HepG2 (cell line): ENCODE measurements at regions not wholly inside any gene's neighbourhood (a gene's known extent, or its start where the extent isn't known, plus 50 kb on each side); places are given as distances from the start of the nearest gene placed in this dataset.

Experiments used
- ATAC-seq: fragments of 200-7000 bp; cut with Tn5 transposase; 3 replicates; pipeline ENCODE4 v1.9.1; 2020; ENCODE audit warnings: mild to moderate bottlenecking, moderate library complexity
- BruUV-seq: library from RNA; stranded (reverse); fragments of 400-500 nt; replicated peaks from 2 replicates; lab custom pipeline; 2021; lab: Mats Ljungman, UMichigan
- CTCF ChIA-PET: fragments of 300-600 bp; formaldehyde crosslinking; extraction: SDS; loops from one replicate; lab custom pipeline; 2021; ENCODE audit warnings: low total read pairs, inconsistent platforms, low intra/inter-chr PET ratio; lab: Yijun Ruan, JAX
- POLR2A ChIA-PET: fragments of 350-600 bp; sonication (Branson Sonifier 250); formaldehyde crosslinking; loops from one replicate; lab custom pipeline; 2020; ENCODE audit warnings: antibody characterized with exemption, inconsistent platforms; lab: Yijun Ruan, JAX
- DNase-seq: peaks from one replicate; pipeline ENCODE4 v3.0.0-alpha.2; 2015; ENCODE audit warnings: low spot score
- FAIRE-seq: peaks from 3 replicates; lab custom pipeline; 2011; peaks lifted over from hg19 to GRCh38; lab: Jason Lieb, UNC
- H2AFZ ChIP-seq: one replicate; pipeline ENCODE4 v1.6.1; 2011; ENCODE audit warnings: low read length, inconsistent platforms
- H3K27ac ChIP-seq: fragments of 300-600 bp; 3 replicates; pipeline ENCODE4 v1.8.0; 2011; ENCODE audit warnings: mixed run types, mild to moderate bottlenecking, mixed read lengths, low read length, inconsistent platforms; ENCODE audit not compliant: insufficient read depth; ENCODE audit errors: extremely low read length
- H3K27me3 ChIP-seq, 2 experiments: fragments of 200-600 bp in 1 of 2; 2 replicates in 1 of 2; 3 replicates in 1 of 2; pipeline versions ENCODE4 v1.6.0 to v1.8.0; 2011; ENCODE audit warnings: low read length in 2 of 2, mild to moderate bottlenecking in 2 of 2, moderate library complexity in 2 of 2, inconsistent platforms in 1 of 2; ENCODE audit not compliant: insufficient read depth in 2 of 2, control insufficient read depth in 1 of 2
- H3K36me3 ChIP-seq, 2 experiments: fragments of 200-600 bp in 1 of 2; replicated peaks in 1 of 2; 2 replicates in 1 of 2; 3 replicates in 1 of 2; pipeline versions ENCODE4 v1.5.1 to v1.8.0; 2011; ENCODE audit warnings: low read length in 2 of 2, inconsistent platforms in 1 of 2; ENCODE audit not compliant: insufficient read depth in 2 of 2, control insufficient read depth in 1 of 2
- H3K4me1 ChIP-seq: 2 replicates; pipeline ENCODE4 v1.5.1; 2012; ENCODE audit warnings: low read length, inconsistent platforms; ENCODE audit not compliant: insufficient read depth
- H3K4me2 ChIP-seq: 2 replicates; pipeline ENCODE4 v1.6.0; 2011; ENCODE audit warnings: low read depth, low read length, inconsistent platforms
- H3K4me3 ChIP-seq, 3 experiments: fragments of 200-600 bp in 1 of 3; sonication (generic), shearing (Covaris generic) in 1 of 3; replicated peaks in 1 of 3; 2 replicates each; pipeline ENCODE4 v1.5.1; 2011 to 2016; ENCODE audit warnings: low read length in 3 of 3, inconsistent platforms in 2 of 3, low read depth in 2 of 3, mild to moderate bottlenecking in 2 of 3, control low read depth in 1 of 3, mixed read lengths in 1 of 3; ENCODE audit not compliant: insufficient read depth in 1 of 3
- H3K79me2 ChIP-seq: one replicate; pipeline ENCODE4 v1.6.1; 2011; ENCODE audit warnings: low read length, inconsistent platforms; ENCODE audit not compliant: insufficient read depth
- H3K9ac ChIP-seq: 2 replicates; pipeline ENCODE4 v1.6.0; 2011; ENCODE audit warnings: mild to moderate bottlenecking, low read depth, low read length, inconsistent platforms; ENCODE audit not compliant: insufficient read depth
- H3K9me3 ChIP-seq: 2 replicates; pipeline ENCODE4 v1.5.1; 2012; ENCODE audit warnings: mild to moderate bottlenecking, low read length
- H4K20me1 ChIP-seq: 2 replicates; pipeline ENCODE4 v1.6.0; 2011; ENCODE audit warnings: inconsistent platforms, mild to moderate bottlenecking, low read length, moderate library complexity; ENCODE audit not compliant: insufficient read depth
- ATF3 ChIP-seq: sonication (generic); formaldehyde crosslinking; IDR thresholded peaks from 2 replicates; pipeline ENCODE4 v1.4.0; 2020; ENCODE audit warnings: missing genetic modification reagents
- DPF2 ChIP-seq: sonication (generic); formaldehyde crosslinking; IDR thresholded peaks from 2 replicates; pipeline ENCODE4 v1.4.0; 2020; ENCODE audit warnings: mild to moderate bottlenecking, low read depth, missing genetic modification reagents, borderline replicate concordance
- MXI1 ChIP-seq: IDR thresholded peaks from 3 replicates; pipeline ENCODE4 v1.6.1; 2012; ENCODE audit warnings: low read depth, low read length, inconsistent platforms, borderline replicate concordance
- MYPOP ChIP-seq: sonication (generic); formaldehyde crosslinking; IDR thresholded peaks from 2 replicates; pipeline ENCODE4 v1.8.1; 2023; ENCODE audit warnings: mild to moderate bottlenecking, moderate library complexity, missing genetic modification reagents
- NR2F6 ChIP-seq, 2 experiments: IDR thresholded peaks; 2 replicates each; pipeline ENCODE4 v1.6.1; 2016; ENCODE audit warnings: antibody characterized with exemption in 1 of 2, mild to moderate bottlenecking in 1 of 2
- PAX8 ChIP-seq: sonication (generic); formaldehyde crosslinking; IDR thresholded peaks from 2 replicates; pipeline ENCODE4 v1.8.0; 2022; ENCODE audit warnings: mild to moderate bottlenecking, missing genetic modification reagents, borderline replicate concordance
- PRPF4 ChIP-seq: fragments of 200-400 bp; formaldehyde crosslinking; IDR thresholded peaks from 2 replicates; pipeline ENCODE4 v1.6.1; 2016; ENCODE audit warnings: low read length, low read depth; ENCODE audit not compliant: poor library complexity, severe bottlenecking
- TOE1 ChIP-seq: sonication (generic); formaldehyde crosslinking; IDR thresholded peaks from 2 replicates; pipeline ENCODE4 v1.4.0; 2020; ENCODE audit warnings: mild to moderate bottlenecking, missing genetic modification reagents
- ZBTB34 ChIP-seq: sonication (generic); formaldehyde crosslinking; IDR thresholded peaks from 2 replicates; pipeline ENCODE4 v1.8.0; 2022; ENCODE audit warnings: mild to moderate bottlenecking, missing genetic modification reagents
- ZBTB42 ChIP-seq: sonication (generic); formaldehyde crosslinking; IDR thresholded peaks from 2 replicates; pipeline ENCODE4 v1.5.0; 2020; ENCODE audit warnings: mild to moderate bottlenecking, missing genetic modification reagents
- ZNF7 ChIP-seq: IDR thresholded peaks from 2 replicates; pipeline ENCODE4 v1.6.1; 2016; ENCODE audit warnings: missing biosample characterization, missing genetic modification reagents
- ZNF83 ChIP-seq: sonication (generic); formaldehyde crosslinking; IDR thresholded peaks from 2 replicates; pipeline ENCODE4 v1.4.0; 2020; ENCODE audit warnings: missing genetic modification reagents, mild to moderate bottlenecking, borderline replicate concordance
- ZSCAN29 ChIP-seq: sonication (generic); formaldehyde crosslinking; conservative IDR thresholded peaks from 2 replicates; pipeline ENCODE4 v1.4.0; 2020; ENCODE audit warnings: mild to moderate bottlenecking, missing genetic modification reagents
- WGBS: methylation state at CpG from one replicate; pipeline ENCODE4 v1.1.6; 2017; ENCODE audit warnings: low lambda C conversion rate; 5-methylcytosine and 5-hydroxymethylcytosine counted together
- in situ Hi-C: cut with HindIII; loops from 2 replicates; pipeline ENCODE4 v1.10.0; 2017; ENCODE audit warnings: low pct_unique_long_range_greater_than_20kb; ENCODE audit not compliant: extremely low pct_ligation_motif_present
- intact Hi-C: fragments of 100-400 bp; cut with micrococcal nuclease; formaldehyde crosslinking; loops from one replicate; pipeline ENCODE4 v1.10.0; 2022; ENCODE audit not compliant: unreplicated experiment

GRCh38 chr18:24964216-24964615 is 387.8 kb downstream of the ZNF521 start:
- FAIRE-seq, result no peak
- H3K27ac ChIP-seq, result no peak overlapping the region
- no peaks in the 10 kb centered on the region for H4K20me1 ChIP-seq
- no peak for ATAC-seq
- H3K4me3 ChIP-seq, result no peak overlapping the region
- TF ChIP-seq ATF3 (CRISPR knock-in tag) (no peak), ZBTB34 (CRISPR knock-in tag) (no peak), TOE1 (CRISPR knock-in tag) (no peak), DPF2 (CRISPR knock-in tag) (no peak), NR2F6 (IDR thresholded peaks at IDR 0.05) (no peak), NR2F6 (CRISPR knock-in tag; IDR thresholded peaks at IDR 0.05) (no peak), ZNF7 (CRISPR knock-in tag) (no peak), PAX8 (no peak), ZSCAN29 (no peak), PRPF4 (no peak), ZNF83 (CRISPR knock-in tag) (no peak), ZBTB42 (CRISPR knock-in tag) (no peak), MXI1 (no peak), MYPOP (no peak)
- H3K4me1 ChIP-seq, result no peaks in the 10 kb centered on the region
- H3K27me3 ChIP-seq, result no peaks in the 10 kb centered on the region
- H3K79me2 ChIP-seq, result no peaks in the 10 kb centered on the region
- BruUV-seq, result no TSS peak
- DNase-seq, result no peak
- H3K9ac ChIP-seq, result no peak overlapping the region
- intact Hi-C loops, result no loop called here
- ChIA-PET POLR2A (no interaction called here), CTCF (no interaction called here)
- H3K4me2 ChIP-seq, result no peak overlapping the region
- H3K36me3 ChIP-seq, result no peaks in the 10 kb centered on the region
- in situ Hi-C loops, result no loop called here
- H3K9me3 ChIP-seq, result no peaks in the 10 kb centered on the region
- no peak overlapping the region for H2AFZ ChIP-seq
- 35% methylated on average over 2 of the region's 4 CpGs for WGBS
